ENCODE measurements at regions not wholly inside any gene's neighbourhood (a gene's known extent, or its start where the extent isn't known, plus 50 kb on each side); places are given as distances from the start of the nearest gene placed in this dataset.
A peak's percentile ranks its signal among the peaks of the same experiment; 100 is the strongest.

DNA sequence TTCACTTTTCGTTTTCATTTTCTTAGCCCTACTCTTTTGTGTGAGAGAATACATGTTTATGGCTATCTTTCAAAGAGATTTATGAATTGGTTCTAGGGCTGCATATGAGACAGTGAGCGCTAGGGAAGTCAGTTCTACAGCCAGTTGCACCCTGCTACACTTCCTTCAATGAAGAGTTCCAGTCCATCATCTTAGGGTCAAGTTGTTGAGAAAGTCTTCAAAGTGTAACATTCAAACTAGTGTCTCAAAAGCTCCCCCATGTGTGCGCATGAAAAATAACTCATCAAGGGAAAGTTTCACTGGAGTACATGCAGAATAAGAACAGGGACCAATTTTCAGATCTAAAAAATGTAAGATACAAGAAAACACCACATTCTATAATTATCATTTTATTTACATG lies 317.2 kb downstream of the DEPDC1B start:
- H2AFZ ChIP-seq (ENCODE audit: low read length), result no peak overlapping the region
- POLR2A ChIA-PET, result no interaction called here
- BruUV-seq (replicated peaks), result no TSS peak
- DNase-seq (ENCODE audit: low spot score), result no peak
- H3K27me3 ChIP-seq (ENCODE audit: control insufficient read depth in 1 of 2, insufficient read depth in 2 of 2, low read length in 2 of 2), result no peaks in the 10 kb centered on the region
- no peaks in the 10 kb centered on the region for H3K9me3 ChIP-seq (ENCODE audit: low read length)
- H3K9ac ChIP-seq (ENCODE audit: insufficient read depth, low read depth, low read length), result no peak overlapping the region
- in situ Hi-C loops (cut with HindIII; ENCODE audit: extremely low pct_ligation_motif_present, low pct_unique_long_range_greater_than_20kb) (loop anchor here (25.0 kb wide), 1 partner anchor 995 kb away; no protein-coding TSS in a partner anchor), intact Hi-C loops (cut with micrococcal nuclease; ENCODE audit: unreplicated experiment) (loop anchor here (2.0 to 10.0 kb wide), 2 partner anchors 570 to 998 kb away; no protein-coding TSS in a partner anchor)
- WGBS (ENCODE audit: low lambda C conversion rate), result 78% methylated on average over 3 of the region's 3 CpGs
- no peak overlapping the region for H3K4me2 ChIP-seq (ENCODE audit: low read depth, low read length)
- no peak for ATAC-seq
- CTCF ChIA-PET (ENCODE audit: low intra/inter-chr PET ratio, low total read pairs), result interaction anchor here (1.5 kb wide), 1 partner anchor 993 kb away, joined by 6 read pairs; no protein-coding TSS in a partner anchor
- H3K27ac ChIP-seq (ENCODE audit: extremely low read length, insufficient read depth, low read length), result no peak overlapping the region
- H3K4me3 ChIP-seq (replicated peaks in 1 of 3; ENCODE audit: insufficient read depth in 1 of 3, low read depth in 2 of 3, low read length in 3 of 3), result no peak overlapping the region
- no peaks in the 10 kb centered on the region for H4K20me1 ChIP-seq (ENCODE audit: insufficient read depth, low read length)
- FAIRE-seq, result peak; percentile 56
- H3K79me2 ChIP-seq (ENCODE audit: insufficient read depth, low read length), result no peaks in the 10 kb centered on the region
- H3K4me1 ChIP-seq (ENCODE audit: insufficient read depth, low read length), result peaks cover 7% of the 10 kb centered on the region; the same call in 1 of the 2 replicates
- no peaks in the 10 kb centered on the region for H3K36me3 ChIP-seq (replicated peaks in 1 of 2; ENCODE audit: control insufficient read depth in 1 of 2, insufficient read depth in 2 of 2, low read length in 2 of 2)
- TF ChIP-seq, protein P1, sequence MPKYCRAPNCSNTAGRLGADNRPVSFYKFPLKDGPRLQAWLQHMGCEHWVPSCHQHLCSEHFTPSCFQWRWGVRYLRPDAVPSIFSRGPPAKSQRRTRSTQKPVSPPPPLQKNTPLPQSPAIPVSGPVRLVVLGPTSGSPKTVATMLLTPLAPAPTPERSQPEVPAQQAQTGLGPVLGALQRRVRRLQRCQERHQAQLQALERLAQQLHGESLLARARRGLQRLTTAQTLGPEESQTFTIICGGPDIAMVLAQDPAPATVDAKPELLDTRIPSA (CRISPR knock-in tag; IDR thresholded peaks at IDR 0.05; ENCODE audit: borderline replicate concordance), result no peak
- TF ChIP-seq ZC3H4 (CRISPR knock-in tag; IDR thresholded peaks at IDR 0.05; ENCODE audit: borderline replicate concordance) (no peak), ZNF44 (CRISPR knock-in tag; IDR thresholded peaks at IDR 0.05) (no peak), ZNF792 (CRISPR knock-in tag; IDR thresholded peaks at IDR 0.05) (no peak), FOXO1 (CRISPR knock-in tag; IDR thresholded peaks at IDR 0.05) (no peak), STAG1 (CRISPR knock-in tag; IDR thresholded peaks at IDR 0.05) (peak; percentile 66), TAF15 (IDR thresholded peaks at IDR 0.05; ENCODE audit: low read depth, low read length, poor library complexity, severe bottlenecking) (no peak), ATF6 (CRISPR knock-in tag; conservative IDR thresholded peaks at IDR 0.05) (no peak), NFE2L1 (CRISPR knock-in tag; IDR thresholded peaks at IDR 0.05; ENCODE audit: borderline replicate concordance) (no peak), THYN1 (CRISPR knock-in tag; IDR thresholded peaks at IDR 0.05; ENCODE audit: borderline replicate concordance, low read depth) (no peak), CTCF (CRISPR knock-in tag; IDR thresholded peaks at IDR 0.05) (peak; percentile 62), SMC3 (IDR thresholded peaks at IDR 0.05; ENCODE audit: low read length) (peak; percentile 33; the same call in 1 of the 2 replicates), ZNF713 (CRISPR knock-in tag; IDR thresholded peaks at IDR 0.05) (no peak)
- TF ChIP-seq, protein P2, sequence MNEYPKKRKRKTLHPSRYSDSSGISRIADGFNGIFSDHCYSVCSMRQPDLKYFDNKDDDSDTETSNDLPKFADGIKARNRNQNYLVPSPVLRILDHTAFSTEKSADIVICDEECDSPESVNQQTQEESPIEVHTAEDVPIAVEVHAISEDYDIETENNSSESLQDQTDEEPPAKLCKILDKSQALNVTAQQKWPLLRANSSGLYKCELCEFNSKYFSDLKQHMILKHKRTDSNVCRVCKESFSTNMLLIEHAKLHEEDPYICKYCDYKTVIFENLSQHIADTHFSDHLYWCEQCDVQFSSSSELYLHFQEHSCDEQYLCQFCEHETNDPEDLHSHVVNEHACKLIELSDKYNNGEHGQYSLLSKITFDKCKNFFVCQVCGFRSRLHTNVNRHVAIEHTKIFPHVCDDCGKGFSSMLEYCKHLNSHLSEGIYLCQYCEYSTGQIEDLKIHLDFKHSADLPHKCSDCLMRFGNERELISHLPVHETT (CRISPR knock-in tag; conservative IDR thresholded peaks at IDR 0.05), result no peak
- TF ChIP-seq, protein P3, sequence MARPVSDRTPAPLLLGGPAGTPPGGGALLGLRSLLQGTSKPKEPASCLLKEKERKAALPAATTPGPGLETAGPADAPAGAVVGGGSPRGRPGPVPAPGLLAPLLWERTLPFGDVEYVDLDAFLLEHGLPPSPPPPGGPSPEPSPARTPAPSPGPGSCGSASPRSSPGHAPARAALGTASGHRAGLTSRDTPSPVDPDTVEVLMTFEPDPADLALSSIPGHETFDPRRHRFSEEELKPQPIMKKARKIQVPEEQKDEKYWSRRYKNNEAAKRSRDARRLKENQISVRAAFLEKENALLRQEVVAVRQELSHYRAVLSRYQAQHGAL (CRISPR knock-in tag; IDR thresholded peaks at IDR 0.05; ENCODE audit: not compliant biosample characterization), result no peak
- TF ChIP-seq, protein P4, sequence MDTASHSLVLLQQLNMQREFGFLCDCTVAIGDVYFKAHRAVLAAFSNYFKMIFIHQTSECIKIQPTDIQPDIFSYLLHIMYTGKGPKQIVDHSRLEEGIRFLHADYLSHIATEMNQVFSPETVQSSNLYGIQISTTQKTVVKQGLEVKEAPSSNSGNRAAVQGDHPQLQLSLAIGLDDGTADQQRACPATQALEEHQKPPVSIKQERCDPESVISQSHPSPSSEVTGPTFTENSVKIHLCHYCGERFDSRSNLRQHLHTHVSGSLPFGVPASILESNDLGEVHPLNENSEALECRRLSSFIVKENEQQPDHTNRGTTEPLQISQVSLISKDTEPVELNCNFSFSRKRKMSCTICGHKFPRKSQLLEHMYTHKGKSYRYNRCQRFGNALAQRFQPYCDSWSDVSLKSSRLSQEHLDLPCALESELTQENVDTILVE (CRISPR knock-in tag; IDR thresholded peaks at IDR 0.05), result no peak
